Right lobe of liver (tissue), 4 donors: ENCODE measurements at regions not wholly inside any gene's neighbourhood (a gene's known extent, or its start where the extent isn't known, plus 50 kb on each side); places are given as distances from the start of the nearest gene placed in this dataset.

Experiments used
- POLR2A ChIP-seq: fragments of 450-650 bp; IDR thresholded peaks from one replicate; pipeline ENCODE4 v1.6.1; 2017; ENCODE audit warnings: antibody characterized with exemption, mild to moderate bottlenecking
- TF ChIP-seq, protein P1 (sequence below), 4 donors: fragments of 200-600 bp in 3 of 4; fragments of 450-650 bp in 1 of 4; IDR thresholded peaks; one replicate each; pipeline versions ENCODE4 v1.5.1 to v1.8.0; 2016 to 2022; ENCODE audit warnings: antibody characterized with exemption in 4 of 4, mild to moderate bottlenecking in 2 of 4
- donor health status: DM: no; HTN: no; CAD: no.
- donor health status: DM: no; HTN: no; CAD: no.
- donor health status: DM: no; HTN: yes; CAD: no.

DNA sequence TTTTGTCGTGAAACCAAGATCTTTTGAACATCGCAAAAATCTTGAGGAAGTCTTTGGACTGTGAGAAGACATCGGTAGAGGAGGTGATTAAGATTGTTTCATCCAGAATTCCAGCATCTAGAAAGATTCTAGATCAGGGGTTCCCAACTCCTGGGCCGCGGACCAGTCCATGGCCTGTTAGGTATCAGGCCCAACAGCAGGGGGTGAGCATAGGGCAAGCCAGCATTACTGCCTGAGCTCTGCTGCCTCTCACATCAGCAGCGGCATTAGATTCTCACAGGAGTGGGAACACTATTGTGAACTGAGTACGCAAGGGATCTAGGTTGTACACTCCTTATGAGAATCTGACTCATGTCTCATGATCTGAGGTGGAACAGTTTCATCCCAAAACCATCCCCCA, 600.6 kb upstream of the CDH11 start:
- TF ChIP-seq, protein P1, sequence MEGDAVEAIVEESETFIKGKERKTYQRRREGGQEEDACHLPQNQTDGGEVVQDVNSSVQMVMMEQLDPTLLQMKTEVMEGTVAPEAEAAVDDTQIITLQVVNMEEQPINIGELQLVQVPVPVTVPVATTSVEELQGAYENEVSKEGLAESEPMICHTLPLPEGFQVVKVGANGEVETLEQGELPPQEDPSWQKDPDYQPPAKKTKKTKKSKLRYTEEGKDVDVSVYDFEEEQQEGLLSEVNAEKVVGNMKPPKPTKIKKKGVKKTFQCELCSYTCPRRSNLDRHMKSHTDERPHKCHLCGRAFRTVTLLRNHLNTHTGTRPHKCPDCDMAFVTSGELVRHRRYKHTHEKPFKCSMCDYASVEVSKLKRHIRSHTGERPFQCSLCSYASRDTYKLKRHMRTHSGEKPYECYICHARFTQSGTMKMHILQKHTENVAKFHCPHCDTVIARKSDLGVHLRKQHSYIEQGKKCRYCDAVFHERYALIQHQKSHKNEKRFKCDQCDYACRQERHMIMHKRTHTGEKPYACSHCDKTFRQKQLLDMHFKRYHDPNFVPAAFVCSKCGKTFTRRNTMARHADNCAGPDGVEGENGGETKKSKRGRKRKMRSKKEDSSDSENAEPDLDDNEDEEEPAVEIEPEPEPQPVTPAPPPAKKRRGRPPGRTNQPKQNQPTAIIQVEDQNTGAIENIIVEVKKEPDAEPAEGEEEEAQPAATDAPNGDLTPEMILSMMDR (IDR thresholded peaks at IDR 0.05) = no peak
- TF ChIP-seq POLR2A = no peak
